HG03469 (cell line): ENCODE measurements at regions not wholly inside any gene's neighbourhood (a gene's known extent, or its start where the extent isn't known, plus 50 kb on each side); places are given as distances from the start of the nearest gene placed in this dataset.
A peak's percentile ranks its signal among the peaks of the same experiment; 100 is the strongest.
"Not testable (repeated sequence)": the region's sequence is repeated elsewhere in the genome, so short reads cannot be mapped to it uniquely, and the experiment has no call there.

Experiments used
- ATAC-seq: cut with Tn5 transposase; IDR thresholded peaks from one replicate; pipeline ENCODE4 v1.9.1; 2021; ENCODE audit warnings: mild to moderate bottlenecking, moderate library complexity, moderate number of reproducible peaks; ENCODE audit not compliant: unreplicated experiment

DNA sequence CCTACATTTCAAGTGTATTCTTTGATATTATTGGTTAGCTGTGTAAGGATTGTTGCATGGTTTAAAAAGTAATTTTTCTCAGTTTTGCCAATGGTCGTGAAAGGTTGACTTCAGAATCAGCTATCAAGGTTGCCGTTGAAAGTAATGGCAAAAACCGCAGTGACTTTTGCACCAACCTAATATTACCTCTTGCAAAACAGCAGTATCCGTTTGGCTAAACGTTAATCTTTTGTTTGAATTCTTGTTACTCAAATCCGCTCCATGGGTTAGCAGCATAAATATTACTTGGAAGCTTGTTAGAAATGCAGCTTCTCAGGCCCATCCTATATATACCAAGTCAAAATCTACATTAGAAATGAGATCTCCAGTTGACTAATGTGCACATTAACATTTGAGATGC is 141.6 kb upstream of the PRSS12 start:
- not testable (repeated sequence) for ATAC-seq

DNA sequence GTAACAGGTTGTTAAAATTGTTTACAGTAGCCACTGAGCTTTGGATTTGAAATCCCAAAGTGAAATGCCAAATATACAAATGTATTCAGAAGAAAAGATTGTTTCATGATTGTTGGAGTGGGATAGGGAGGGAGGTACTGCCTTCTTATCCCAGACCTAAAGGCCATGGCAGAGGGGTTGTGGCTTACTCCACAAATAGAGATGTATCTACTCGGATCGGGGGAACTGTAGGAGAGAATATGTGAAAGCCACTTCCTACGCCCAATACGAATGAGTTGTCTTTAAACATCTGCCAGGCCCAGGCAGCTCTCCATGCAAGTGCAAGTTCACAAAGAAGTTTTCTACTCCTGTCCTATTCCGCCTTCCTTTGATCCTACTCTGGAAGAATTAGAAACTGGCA is 150.2 kb upstream of the PRSS12 start:
- not testable (repeated sequence) for ATAC-seq

DNA sequence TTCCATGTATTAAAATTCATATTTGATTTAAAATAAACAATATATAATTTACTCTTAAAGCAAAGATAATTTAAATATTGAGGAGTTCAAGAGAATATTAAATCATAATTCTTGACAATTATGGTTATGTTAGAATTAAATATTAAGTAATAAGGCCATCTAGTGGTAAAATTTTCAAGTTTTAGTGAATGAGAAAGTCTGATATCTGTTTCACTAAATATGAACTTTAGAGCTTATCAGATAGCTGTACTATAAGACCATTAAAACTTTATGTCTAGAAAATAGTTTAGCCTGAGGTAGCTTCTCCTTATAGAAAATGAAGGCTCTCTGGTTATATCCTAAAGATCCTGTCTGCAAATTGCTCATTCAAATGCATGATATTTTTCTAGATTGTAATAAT is 152.1 kb upstream of the PRSS12 start:
- not testable (repeated sequence) for ATAC-seq

DNA sequence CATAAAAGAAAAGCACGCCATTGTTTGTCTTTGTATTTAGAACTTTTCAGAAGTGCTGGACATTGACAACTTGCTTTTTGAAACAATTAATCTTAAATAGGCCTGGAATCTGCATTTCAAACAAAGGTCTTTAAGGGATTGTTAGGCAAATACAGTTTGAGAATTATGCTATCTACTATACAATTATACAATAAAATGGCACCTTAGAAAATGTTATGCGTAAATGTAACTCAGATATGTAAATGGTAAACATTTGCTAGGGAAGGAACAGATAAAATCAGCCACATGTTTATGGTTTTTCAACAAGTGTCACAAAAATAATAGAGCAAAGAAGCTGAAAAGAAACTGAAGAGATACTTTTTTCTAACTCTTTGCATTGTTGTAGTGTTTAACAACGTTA is 152.7 kb upstream of the PRSS12 start:
- not testable (repeated sequence) for ATAC-seq

DNA sequence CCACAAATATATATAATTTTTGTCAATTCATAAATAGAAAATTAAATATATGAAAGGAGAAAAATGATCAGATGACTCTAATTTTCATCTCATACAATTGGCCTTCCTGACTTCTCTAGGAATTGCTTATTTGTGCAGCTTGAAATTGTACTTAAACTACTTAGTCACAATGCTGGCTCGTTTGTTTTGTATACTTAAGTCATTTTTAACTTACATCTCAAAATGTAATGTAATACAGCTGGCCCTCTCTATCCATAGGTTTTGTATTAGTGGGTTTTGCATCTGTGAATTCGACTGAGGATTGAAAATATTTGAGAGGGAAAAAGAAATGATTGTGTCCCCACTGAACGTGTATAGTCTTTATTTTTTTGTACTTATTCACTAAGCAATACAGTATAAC is 160.1 kb upstream of the PRSS12 start:
- not testable (repeated sequence) for ATAC-seq

DNA sequence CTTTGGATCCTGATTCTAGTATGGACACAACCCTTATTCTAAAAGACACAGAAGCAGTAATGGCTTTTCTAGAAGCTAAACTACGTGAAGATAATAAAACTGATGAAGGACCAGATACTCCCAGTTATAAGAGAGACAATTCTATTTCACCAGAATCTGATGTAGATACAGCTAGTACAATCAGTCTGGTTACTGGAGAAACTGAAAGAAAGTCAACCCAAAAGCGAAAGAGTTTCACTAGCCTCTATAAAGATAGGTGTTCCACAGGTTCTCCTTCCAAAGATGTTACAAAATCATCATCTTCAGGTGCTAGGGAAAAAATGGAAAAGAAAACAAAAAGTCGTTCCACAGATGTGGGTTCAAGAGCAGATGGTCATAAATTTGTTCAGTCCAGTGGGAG is 161.5 kb upstream of the PRSS12 start:
- ATAC-seq: not testable (repeated sequence)

DNA sequence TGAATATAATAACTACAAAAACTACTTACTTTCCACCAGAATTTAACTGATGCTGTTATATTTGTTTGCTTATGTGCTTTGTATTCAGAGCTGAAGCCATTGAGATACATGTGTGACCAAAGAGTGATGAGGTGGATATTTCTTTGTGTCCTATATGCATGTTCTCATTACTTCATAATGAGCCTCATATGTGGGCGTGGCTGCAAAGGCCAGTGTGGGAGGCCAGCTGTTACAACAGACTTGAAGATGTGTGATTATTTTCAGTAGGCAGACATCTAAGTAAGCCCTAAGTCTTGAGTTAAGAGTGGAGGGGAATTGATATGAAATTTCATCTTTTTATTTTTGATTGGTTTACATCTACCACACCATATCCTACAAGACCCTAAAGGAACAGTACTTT is 163.3 kb upstream of the PRSS12 start:
- ATAC-seq: not testable (repeated sequence)

DNA sequence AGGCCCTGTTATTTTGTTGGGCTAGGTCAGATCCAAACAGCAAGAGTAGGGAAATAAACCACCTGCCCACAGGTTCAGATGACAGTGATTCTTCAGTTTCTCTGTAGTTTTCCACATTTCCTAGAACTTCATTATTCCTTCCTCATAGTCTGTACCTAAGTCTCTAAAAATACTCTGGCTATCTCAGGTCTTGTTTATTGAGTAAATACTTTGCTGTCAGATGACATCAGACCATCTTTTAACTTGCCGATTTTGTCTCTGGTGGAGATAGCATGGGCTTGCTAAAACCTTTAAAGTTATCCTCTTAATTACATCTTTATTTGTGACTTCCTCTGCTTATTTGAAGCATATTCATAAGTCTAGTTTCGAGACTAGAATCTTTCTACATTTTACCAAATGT is 155.1 kb upstream of the METTL14 start:
- not testable (repeated sequence) for ATAC-seq

DNA sequence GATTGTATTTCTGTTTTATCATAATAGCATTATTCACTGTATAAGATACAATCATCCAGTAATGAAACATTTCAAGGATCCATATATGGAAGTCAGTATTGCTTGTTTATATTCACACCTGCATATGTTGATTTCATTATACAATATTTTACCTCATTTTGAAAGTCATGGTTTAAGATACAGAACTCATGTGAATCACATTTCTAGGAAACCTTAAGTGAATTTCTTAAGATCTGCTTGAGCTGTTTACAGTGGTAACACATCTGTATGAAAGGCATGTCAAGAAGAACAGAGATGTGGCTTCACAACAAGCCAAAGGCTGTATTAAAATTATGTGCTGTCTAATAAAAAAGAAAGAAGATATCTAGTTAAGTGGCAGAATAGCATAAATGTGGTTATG is 153.2 kb upstream of the METTL14 start:
- ATAC-seq: not testable (repeated sequence)

DNA sequence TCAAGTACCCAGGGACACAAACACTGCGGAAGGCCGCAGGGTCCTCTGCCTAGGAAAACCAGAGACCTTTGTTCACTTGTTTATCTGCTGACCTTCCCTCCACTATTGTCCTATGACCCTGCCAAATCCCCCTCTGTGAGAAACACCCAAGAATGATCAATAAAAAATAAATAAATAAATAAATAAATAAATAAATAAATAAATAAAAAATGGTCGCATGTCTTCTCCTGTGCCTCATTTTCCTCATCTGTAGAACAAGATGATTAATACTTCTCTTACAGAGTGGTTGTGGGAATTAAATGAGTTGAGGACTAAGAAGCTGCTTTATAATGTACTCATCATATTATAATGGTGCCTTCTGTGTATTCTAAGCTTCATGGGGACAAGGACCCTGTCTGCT is 149.4 kb upstream of the METTL14 start:
- not testable (repeated sequence) for ATAC-seq

DNA sequence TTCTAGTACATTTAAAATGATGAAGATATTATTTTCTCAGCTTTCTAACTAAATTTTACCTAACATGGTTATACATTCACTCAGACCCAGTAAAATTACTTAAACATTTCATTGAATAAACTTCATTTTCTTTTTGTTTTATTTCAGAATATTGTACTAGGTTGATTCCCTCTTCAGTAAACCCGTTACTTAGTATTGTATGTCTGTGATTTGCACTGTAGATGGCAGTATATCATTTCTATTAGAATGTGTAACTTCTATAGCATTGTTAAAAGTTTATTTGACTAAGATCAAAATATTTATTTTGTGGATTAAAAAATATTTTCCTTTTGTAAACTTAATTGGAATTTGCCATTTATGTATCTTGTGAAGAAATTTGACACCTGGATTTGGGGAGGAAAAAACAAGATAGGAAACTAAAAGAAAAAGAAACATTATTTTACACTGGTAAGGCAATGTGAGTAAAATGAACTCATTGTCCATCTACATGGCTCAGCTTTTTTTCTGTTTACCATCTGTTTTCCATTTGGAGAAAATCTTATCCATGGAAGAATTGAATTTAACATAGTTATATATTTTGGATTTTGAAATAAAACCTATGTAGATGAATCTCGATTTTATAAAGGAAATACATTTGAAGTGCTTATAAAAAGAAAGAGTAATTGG is 145.6 kb upstream of the METTL14 start:
- ATAC-seq: peak; percentile 64

DNA sequence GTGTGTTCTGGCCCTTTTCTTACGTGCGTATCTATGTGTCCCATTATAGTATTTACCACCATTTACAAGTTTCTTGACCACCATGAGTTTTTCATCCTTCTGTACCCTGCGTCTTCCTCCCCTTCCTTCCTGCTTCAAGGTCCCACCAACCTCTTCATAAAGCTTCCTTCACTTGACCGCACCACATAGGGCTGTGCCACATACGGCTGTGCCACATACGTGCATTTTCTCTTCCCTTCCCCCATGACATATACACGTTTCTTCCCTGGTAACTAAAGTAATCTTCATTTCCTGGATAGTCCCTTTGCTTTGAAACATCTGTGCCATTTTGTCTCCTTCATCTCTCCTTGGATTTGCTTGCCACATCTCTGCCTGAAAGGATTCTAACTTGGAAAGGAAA is 128.6 kb upstream of the METTL14 start:
- not testable (repeated sequence) for ATAC-seq

DNA sequence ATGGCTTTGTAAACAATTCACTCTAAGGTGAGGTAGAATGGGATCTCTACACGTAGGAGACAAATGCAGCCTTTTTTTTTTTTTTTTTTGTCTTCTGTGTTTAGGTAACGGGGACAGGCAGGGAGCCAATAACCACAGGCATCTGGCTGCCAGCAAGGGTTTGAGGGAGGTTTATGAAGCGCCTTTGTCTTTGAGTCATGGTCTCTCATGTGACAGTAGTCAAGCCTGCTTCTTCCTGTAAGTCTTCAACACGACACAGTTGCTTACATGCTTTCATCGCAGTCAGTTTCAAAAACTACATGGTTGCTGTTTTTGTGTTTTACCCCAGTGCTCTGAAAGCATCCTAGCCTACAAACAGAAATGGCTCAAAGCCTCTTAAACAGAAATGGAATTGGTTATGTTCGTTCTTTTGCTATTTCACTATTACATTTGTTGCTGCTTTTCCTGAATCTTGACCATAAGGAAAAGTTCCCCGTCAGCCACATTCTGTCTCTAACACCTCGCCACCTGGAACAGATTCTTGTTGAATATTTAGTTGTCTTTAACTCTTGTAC is 127.8 kb upstream of the METTL14 start:
- ATAC-seq: no peak

DNA sequence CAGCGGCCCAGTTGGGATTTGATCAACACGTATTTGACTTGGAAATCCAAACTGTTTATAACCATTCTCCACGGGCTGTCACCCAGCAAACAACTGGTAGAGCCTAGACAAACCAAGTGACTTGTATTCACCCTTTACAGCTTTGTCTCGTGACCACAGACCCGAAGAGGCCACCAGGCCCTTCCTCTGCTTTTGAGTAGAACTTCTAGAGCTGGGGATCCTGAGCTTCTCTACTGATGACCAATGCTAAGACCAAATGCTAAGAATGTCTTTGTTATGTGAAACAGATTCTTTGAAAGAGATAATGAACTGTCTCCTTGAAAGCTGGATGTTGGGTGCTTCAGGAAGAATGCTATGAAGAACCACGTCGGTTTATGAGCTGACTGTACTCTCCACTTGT is 127.0 kb upstream of the METTL14 start:
- not testable (repeated sequence) for ATAC-seq

DNA sequence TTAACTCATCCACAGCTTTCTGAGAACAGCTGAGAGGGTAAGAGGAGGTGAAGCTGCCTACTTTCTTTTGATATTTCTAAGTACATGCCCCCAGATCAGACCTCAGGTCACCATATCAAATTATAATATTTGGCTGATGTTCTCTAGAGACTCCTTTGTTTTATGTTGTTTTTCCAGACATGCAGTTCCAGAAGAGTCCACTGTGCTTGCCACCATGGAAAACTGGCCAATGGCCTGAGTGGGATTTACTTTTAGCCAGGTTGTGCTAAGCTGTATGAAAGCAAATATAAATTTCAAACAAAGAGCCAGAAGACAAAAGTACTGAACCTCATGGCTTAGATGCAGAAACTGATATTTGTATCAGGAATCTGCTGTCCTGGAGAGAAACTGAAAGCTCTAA is 123.6 kb upstream of the METTL14 start:
- ATAC-seq: not testable (repeated sequence)

DNA sequence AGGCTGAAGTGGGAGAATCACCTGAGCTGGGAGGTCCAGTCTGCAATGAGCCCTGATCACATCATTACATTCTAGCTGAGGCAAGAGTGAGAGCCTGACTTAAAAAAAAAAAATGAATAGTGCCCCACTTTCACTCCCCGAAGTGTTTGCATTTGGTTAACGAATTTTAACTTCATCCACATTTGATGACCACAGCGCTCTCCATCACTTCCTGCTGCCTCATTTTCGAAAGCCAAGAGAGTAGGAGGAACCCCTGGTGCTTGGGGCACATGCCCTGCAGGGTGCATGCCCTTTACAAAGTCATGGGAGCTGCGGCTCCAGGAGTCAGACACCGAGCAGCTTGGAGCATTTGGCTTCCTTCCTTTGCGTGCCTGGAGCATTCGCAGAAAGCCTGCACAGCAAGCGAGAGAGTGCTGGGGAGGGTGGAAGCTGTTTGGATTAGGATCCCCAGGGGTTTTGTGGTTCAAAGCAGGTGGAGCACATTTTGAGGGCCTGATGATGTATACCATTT is 119.1 kb upstream of the METTL14 start:
- ATAC-seq: peak; percentile 79

DNA sequence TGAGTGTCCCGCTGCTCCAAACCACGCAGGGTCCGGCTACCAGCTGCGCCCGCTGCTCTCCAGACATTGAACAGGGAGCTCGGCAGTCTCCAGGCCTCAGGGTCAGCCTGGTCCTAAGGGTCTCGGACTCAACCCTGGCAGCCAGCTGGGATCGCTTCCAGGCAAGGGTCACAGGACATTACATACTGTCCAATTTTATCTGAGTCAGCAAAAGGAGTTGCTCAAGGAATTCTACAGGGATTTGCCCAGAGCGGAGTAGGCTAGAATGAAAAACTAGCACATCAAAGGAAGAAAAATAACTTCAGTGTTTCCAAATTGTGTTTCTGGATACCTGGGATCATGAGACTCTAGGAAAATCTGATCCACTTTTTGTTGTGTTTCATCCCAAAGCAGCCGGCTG is 112.2 kb upstream of the METTL14 start:
- not testable (repeated sequence) for ATAC-seq

DNA sequence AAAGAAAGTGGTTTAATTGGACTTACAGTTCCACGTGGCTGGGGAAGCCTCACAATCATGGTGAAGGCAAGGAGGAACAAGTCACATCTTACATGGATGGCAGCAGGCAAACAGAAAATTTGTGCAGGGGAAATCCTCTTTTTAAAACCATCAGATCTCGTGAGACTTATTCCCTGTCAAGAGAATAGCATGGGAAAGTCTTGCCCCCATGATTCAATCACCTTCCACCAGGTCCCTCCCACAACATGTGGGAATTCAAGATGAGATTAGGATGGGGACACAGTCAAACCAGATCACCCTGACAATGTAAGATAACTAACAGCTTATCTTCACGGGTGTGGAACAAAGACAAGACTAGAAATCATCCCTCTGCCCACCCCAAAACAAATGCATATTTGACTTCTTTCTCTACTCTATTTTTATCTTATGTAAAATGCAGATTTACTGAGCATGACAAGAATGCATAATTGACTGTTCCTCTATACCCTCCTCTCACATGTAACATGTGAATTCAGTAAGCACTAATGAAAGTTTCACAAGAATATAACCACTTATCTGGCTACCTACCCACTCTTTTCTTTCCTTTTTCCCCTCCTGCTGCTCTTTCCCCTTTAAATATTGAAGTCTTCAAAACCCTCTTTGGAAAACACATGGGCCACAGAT is 110.8 kb upstream of the METTL14 start:
- ATAC-seq: not testable (repeated sequence)

DNA sequence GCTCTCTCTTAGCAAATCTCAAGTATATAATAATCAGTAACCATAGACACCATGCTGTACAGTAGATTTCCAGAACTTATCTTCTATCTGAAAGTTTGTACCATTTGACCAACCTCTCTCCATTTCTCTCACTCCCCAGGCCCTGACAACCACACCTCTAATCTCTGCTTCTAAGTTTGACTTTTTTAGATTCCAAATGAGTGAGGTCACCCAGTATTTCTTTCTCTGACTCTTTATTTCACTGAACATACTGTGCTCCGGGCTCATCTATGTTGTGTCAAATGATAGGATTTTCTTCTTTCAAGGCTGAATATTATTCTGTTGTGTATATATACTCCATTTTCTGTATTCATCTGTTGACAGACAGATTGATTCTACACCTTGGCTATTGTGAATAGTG is 110.1 kb upstream of the METTL14 start:
- ATAC-seq: not testable (repeated sequence)

DNA sequence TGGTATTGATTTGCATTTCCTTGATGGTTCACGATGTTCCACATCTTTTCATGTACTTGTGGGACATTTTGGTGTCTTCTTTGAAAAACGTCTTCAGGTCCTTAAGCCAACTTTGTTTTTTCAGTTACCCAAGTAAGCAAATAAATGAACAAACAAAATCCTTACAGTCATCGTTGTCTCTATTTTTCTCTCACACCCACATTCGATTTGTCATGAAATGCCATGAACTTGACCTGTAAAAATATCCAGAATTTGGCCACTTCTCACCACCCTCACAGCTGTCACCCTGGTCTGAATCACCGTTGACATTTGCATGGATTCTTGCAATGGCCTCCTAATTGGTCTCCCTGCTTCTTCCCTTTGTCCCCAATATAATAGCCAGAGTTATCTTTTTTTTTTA is 109.5 kb upstream of the METTL14 start:
- ATAC-seq: not testable (repeated sequence)

DNA sequence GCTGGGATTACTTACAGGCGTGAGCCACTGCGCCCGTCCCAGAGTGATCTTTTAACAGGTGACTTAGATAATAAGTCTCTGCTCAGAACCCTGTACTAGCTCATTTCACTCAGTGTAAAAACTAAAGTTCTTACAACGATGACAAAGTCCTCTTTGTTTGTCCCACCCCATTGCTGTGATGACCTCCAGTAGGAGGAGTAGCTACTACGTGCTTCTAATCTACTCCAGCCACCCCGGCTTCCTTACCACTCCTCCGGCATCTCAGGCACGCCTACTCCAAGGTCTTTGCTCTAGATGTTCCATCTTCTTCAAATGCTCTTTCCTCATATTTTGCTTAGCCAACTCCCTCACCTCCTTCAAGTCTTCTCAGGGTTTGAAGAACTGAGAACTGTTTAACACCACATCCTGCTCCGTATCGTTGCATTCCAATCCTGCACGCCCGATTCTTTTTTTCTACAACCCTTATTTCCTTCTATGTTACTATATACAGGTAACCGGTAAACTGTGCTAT is 108.4 kb upstream of the METTL14 start:
- ATAC-seq: not testable (repeated sequence)

DNA sequence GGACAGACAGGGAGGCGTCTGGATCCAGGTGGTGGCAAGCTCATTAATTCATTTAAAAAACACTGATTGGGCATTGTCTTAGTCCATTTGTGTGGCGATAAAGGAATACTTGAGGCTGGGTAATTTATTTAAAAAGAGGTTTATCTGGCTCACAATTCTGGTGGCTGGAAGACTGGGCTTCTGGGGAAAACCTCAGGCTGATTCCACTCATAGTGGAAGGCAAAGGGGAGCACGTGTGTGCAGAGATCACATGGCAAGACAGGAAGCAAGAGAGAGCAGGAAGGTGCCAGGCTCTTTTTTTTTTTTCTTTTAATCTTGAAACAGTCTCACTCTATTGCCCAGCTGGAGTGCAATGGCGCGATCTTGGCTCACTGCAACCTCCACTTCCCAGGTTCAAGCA is 100.2 kb upstream of the METTL14 start:
- no peak for ATAC-seq
